ENCODE measurements at regions not wholly inside any gene's neighbourhood (a gene's known extent, or its start where the extent isn't known, plus 50 kb on each side); places are given as distances from the start of the nearest gene placed in this dataset.
A peak's percentile ranks its signal among the peaks of the same experiment; 100 is the strongest.

DNA sequence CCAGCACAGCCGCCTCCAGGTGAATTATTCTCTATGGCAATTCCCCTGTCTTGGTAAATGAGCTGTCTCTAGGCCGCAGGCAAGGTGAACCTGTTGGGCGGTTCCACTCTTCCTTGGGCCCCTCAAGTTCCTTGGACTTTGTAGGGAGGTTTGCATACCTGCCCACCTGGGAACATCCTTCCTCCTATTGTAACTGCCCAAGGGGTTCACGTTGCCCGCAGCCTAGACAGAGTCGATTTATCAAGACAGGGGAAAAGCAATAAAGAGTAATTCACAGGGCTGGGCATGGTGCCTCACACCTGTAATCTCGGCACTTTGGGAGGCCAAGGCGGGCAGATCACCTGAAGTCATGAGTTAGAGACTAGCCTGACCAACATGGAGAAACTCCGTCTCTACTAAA lies 122.5 kb downstream of the KCNJ18 start:
- Histone ChIP-seq H3K4me3 (ENCODE audit: low read depth, low read length) (no peak overlapping the region), H3K9me3 (ENCODE audit: control insufficient read depth, insufficient read depth, low read depth, low read length) (no peaks in the 10 kb centered on the region), H3K36me3 (ENCODE audit: control insufficient read depth in 2 of 2, insufficient read depth in 1 of 2, low read length in 2 of 2) (no peaks in the 10 kb centered on the region), H3K4me1 (ENCODE audit: control insufficient read depth, insufficient read depth, low read length) (no peaks in the 10 kb centered on the region), H3K27ac (ENCODE audit: extremely low read depth, low read depth, low read length) (no peak overlapping the region)
- TF ChIP-seq SCRT2 (tag by site-specific recombination; IDR thresholded peaks at IDR 0.05) (no peak), ZBTB7A (tag by site-specific recombination; IDR thresholded peaks at IDR 0.05; ENCODE audit: low read depth) (no peak), ZNF677 (tag by site-specific recombination; IDR thresholded peaks at IDR 0.05) (no peak), ZNF404 (tag by site-specific recombination; IDR thresholded peaks at IDR 0.05) (no peak), KLF1 (tag by site-specific recombination; IDR thresholded peaks at IDR 0.05) (no peak), ZNF596 (tag by site-specific recombination; IDR thresholded peaks at IDR 0.05) (no peak), HOXA7 (CRISPR knock-in tag; IDR thresholded peaks at IDR 0.05; ENCODE audit: borderline replicate concordance) (no peak), ZNF302 (tag by site-specific recombination; IDR thresholded peaks at IDR 0.05; ENCODE audit: low read depth) (no peak), ZNF660 (tag by site-specific recombination; IDR thresholded peaks at IDR 0.05) (no peak)
- TF ChIP-seq, protein P1, sequence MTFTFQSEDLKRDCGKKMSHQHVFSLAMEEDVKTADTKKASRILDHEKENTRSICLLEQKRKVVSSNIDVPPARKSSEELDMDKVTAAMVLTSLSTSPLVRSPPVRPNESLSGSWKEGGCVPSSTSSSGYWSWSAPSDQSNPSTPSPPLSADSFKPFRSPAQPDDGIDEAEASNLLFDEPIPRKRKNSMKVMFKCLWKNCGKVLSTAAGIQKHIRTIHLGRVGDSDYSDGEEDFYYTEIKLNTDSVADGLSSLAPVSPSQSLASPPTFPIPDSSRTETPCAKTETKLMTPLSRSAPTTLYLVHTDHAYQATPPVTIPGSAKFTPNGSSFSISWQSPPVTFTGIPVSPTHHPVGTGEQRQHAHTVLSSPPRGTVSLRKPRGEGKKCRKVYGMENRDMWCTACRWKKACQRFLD (tag by site-specific recombination; IDR thresholded peaks at IDR 0.05) = no peak
- TF ChIP-seq, protein P2, sequence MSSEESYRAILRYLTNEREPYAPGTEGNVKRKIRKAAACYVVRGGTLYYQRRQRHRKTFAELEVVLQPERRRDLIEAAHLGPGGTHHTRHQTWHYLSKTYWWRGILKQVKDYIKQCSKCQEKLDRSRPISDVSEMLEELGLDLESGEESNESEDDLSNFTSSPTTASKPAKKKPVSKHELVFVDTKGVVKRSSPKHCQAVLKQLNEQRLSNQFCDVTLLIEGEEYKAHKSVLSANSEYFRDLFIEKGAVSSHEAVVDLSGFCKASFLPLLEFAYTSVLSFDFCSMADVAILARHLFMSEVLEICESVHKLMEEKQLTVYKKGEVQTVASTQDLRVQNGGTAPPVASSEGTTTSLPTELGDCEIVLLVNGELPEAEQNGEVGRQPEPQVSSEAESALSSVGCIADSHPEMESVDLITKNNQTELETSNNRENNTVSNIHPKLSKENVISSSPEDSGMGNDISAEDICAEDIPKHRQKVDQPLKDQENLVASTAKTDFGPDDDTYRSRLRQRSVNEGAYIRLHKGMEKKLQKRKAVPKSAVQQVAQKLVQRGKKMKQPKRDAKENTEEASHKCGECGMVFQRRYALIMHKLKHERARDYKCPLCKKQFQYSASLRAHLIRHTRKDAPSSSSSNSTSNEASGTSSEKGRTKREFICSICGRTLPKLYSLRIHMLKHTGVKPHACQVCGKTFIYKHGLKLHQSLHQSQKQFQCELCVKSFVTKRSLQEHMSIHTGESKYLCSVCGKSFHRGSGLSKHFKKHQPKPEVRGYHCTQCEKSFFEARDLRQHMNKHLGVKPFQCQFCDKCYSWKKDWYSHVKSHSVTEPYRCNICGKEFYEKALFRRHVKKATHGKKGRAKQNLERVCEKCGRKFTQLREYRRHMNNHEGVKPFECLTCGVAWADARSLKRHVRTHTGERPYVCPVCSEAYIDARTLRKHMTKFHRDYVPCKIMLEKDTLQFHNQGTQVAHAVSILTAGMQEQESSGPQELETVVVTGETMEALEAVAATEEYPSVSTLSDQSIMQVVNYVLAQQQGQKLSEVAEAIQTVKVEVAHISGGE (tag by site-specific recombination; conservative IDR thresholded peaks at IDR 0.05; ENCODE audit: low read depth) = no peak
- ChIA-PET CTCF (no interaction called here), POLR2A (no interaction called here)

DNA sequence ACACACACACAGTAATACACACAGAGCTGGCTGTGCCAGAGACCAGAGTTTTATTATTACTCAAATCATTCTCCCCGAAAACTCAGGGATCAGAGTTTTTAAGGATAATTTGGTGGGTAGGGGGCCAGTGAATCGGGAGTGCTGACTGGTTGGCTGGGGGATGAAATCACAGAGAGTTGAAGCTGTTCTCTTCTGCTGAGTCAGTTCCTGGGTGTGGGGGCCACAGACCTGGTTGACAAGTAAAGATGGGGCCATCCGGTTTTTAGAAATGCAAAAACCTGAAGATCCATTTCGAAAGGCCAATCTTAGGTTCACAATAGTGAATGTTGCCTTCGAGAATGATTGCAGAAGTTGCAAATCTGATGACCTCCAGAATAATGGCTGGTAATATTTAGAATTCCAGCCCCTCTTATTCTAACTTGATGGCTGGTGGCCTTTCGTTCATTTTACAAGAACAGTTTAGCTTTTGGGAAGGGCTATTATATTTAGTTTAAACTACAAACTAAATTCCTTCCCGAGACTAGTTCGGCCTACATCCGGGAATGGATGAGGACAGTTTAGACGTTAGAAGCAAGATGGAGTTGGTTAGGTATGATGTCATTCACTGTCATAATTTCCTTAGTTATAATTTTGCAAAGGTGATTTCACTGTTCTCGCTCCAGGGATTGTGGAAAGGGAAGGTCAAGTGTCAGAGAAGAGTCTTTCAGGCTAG lies 123.2 kb downstream of the KCNJ18 start:
- no peak overlapping the region for H3K4me3 ChIP-seq (ENCODE audit: low read depth, low read length)
- no peak for TF ChIP-seq ZNF2 (tag by site-specific recombination; IDR thresholded peaks at IDR 0.05)
- TF ChIP-seq, protein P3, sequence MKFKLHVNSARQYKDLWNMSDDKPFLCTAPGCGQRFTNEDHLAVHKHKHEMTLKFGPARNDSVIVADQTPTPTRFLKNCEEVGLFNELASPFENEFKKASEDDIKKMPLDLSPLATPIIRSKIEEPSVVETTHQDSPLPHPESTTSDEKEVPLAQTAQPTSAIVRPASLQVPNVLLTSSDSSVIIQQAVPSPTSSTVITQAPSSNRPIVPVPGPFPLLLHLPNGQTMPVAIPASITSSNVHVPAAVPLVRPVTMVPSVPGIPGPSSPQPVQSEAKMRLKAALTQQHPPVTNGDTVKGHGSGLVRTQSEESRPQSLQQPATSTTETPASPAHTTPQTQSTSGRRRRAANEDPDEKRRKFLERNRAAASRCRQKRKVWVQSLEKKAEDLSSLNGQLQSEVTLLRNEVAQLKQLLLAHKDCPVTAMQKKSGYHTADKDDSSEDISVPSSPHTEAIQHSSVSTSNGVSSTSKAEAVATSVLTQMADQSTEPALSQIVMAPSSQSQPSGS (tag by site-specific recombination; IDR thresholded peaks at IDR 0.05; ENCODE audit: low read depth) = peak; percentile 77
- no peak overlapping the region for H3K27ac ChIP-seq (ENCODE audit: extremely low read depth, low read depth, low read length)
- ChIA-PET POLR2A (no interaction called here), CTCF (no interaction called here)
- H3K9me3 ChIP-seq (ENCODE audit: control insufficient read depth, insufficient read depth, low read depth, low read length) = no peaks in the 10 kb centered on the region
- H3K36me3 ChIP-seq (ENCODE audit: control insufficient read depth in 2 of 2, insufficient read depth in 1 of 2, low read length in 2 of 2) = no peaks in the 10 kb centered on the region
- no peaks in the 10 kb centered on the region for H3K4me1 ChIP-seq (ENCODE audit: control insufficient read depth, insufficient read depth, low read length)

DNA sequence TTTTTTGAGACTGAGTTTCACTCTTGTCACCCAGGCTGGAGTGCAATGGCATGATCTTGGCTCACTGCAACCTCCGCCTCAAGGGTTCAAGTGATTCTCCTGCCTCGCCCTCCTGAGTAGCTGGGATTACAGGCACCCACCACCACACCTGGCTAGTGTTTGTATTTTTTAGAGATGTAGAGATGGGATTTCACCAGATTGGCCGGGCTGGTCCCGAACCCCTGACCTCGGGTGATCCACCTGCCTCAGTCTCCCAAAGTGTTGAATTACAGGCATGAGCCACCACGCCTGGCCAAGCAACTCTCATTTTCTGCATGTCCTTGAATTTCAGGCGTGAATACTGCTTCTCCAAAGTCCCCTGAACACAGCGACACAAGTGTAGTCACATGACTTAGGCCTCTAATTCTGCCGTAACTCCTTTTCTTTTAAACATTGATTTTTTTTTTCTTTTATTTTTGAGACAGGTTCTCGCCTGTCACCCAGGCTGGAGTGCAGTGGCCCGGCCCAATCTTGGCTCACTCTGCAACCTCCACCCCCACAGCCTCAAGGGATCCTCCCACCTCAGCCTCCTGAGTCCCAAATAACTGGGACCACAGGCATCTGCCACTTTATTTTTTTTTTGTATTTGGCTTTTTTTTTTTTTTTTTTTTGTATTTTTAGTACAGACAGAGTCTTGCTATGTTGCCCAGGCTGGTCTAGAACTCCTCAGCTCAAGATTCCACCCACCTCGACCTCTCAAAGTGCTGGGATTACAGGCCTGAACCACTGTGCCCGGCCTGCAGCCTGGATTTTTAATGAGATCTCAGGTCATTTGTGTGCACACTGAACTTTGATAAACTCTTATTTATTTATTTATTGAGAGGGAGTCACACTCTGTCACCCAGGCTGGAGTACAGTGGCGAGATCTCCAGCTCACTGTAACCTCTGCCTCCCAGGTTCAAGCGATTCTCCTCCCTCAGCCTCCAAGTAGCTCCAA lies 124.6 kb downstream of the KCNJ18 start:
- CTCF ChIA-PET = interaction anchor here (0.7 to 1.0 kb wide), 2 partner anchors 304 to 688 kb away, joined by 4 to 7 read pairs; no protein-coding TSS in a partner anchor
- no peaks in the 10 kb centered on the region for H3K36me3 ChIP-seq (ENCODE audit: control insufficient read depth in 2 of 2, insufficient read depth in 1 of 2, low read length in 2 of 2)
- no peak overlapping the region for H3K4me3 ChIP-seq (ENCODE audit: low read depth, low read length)
- H3K4me1 ChIP-seq (ENCODE audit: control insufficient read depth, insufficient read depth, low read length) = no peaks in the 10 kb centered on the region
- no peaks in the 10 kb centered on the region for H3K9me3 ChIP-seq (ENCODE audit: control insufficient read depth, insufficient read depth, low read depth, low read length)
- no peak overlapping the region for H3K27ac ChIP-seq (ENCODE audit: extremely low read depth, low read depth, low read length)
- POLR2A ChIA-PET = no interaction called here
- no peak for TF ChIP-seq IKZF3 (tag by site-specific recombination; IDR thresholded peaks at IDR 0.05)
- TF ChIP-seq ZNF112 (tag by site-specific recombination; IDR thresholded peaks at IDR 0.05) = no peak
- TF ChIP-seq, protein P3 (tag by site-specific recombination; IDR thresholded peaks at IDR 0.05; ENCODE audit: low read depth) = no peak
- TF ChIP-seq, protein P4, sequence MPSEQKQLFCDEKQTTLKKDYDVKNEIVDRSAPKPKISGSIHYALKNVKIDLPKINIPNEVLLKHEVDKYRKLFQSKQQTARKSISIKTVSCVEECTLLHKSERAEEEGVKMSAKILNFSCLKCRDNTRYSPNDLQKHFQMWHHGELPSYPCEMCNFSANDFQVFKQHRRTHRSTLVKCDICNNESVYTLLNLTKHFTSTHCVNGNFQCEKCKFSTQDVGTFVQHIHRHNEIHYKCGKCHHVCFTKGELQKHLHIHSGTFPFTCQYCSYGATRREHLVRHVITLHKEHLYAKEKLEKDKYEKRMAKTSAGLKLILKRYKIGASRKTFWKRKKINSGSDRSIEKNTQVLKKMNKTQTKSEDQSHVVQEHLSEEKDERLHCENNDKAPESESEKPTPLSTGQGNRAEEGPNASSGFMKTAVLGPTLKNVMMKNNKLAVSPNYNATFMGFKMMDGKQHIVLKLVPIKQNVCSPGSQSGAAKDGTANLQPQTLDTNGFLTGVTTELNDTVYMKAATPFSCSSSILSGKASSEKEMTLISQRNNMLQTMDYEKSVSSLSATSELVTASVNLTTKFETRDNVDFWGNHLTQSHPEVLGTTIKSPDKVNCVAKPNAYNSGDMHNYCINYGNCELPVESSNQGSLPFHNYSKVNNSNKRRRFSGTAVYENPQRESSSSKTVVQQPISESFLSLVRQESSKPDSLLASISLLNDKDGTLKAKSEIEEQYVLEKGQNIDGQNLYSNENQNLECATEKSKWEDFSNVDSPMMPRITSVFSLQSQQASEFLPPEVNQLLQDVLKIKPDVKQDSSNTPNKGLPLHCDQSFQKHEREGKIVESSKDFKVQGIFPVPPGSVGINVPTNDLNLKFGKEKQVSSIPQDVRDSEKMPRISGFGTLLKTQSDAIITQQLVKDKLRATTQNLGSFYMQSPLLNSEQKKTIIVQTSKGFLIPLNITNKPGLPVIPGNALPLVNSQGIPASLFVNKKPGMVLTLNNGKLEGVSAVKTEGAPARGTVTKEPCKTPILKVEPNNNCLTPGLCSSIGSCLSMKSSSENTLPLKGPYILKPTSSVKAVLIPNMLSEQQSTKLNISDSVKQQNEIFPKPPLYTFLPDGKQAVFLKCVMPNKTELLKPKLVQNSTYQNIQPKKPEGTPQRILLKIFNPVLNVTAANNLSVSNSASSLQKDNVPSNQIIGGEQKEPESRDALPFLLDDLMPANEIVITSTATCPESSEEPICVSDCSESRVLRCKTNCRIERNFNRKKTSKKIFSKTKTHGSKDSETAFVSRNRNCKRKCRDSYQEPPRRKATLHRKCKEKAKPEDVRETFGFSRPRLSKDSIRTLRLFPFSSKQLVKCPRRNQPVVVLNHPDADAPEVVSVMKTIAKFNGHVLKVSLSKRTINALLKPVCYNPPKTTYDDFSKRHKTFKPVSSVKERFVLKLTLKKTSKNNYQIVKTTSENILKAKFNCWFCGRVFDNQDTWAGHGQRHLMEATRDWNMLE (tag by site-specific recombination; conservative IDR thresholded peaks at IDR 0.05; ENCODE audit: low read depth) = no peak

All from HEK293 (cell line).